ENCODE measurements at regions not wholly inside any gene's neighbourhood (a gene's known extent, or its start where the extent isn't known, plus 50 kb on each side); places are given as distances from the start of the nearest gene placed in this dataset.
"Not testable (repeated sequence)": the region's sequence is repeated elsewhere in the genome, so short reads cannot be mapped to it uniquely, and the experiment has no call there.

DNA sequence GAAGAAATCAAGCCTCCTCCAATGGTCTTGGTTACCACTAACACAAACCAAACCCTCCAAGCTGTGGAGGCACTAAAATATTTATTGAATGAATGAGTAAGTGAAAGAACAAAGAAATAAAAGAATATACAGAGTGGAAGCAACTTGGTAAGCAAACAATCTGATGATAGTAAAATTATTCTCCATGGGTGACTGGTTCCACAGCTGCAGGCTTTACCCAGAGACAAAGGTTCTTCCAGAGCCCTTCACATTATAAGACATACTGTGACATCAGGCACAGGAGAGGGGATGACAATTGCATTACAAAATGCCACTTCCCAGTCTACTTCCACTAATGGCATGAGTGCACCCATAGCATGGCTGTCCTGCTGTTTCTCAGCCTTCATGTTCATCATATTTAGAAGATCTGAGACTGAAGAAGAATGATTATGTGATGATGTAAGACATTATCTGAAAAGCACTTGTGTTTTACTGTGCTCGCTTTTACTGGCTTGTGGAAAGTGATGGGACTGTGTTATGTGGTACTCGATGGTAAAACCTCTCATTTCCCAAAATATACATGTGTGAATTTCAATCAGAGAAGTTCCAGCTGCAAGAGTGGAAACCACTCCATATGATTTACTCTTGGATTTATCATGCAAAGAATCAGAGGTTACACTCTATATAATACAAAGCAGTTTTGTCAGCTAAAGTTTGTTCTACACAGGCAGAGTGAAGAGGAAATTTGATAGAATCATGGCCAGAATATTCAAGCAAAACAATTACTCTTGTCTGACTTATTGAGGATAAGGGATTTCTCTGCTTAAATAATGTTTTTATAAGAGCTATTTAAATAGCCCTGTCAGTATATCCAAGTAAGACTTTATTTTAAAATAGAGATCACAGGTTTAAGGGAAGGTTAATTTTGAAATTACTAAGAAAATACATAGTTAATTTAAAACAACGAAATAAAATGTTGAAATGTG, 220.2 kb upstream of the NBEA start:
- DNase-seq, result no peak

DNA sequence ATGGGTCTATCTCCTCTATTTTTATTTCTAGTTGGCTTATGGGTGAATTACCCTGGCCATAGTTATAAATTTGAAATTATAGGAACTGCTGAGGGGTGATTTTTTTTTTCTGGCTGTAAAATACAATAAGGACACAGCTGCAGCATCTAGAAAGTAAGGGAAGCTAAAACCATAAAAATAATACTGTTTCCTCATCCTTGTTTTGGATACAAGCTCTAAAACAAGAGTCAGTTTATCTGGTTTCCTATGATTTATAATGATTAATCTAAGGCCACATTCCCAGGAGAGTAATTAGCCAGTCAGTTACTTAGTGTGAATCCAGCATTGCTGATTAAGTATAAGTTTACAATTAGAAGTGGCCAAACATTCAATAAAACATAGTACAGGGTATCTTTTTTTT, 219.1 kb upstream of the NBEA start:
- DNase-seq, result no peak

DNA sequence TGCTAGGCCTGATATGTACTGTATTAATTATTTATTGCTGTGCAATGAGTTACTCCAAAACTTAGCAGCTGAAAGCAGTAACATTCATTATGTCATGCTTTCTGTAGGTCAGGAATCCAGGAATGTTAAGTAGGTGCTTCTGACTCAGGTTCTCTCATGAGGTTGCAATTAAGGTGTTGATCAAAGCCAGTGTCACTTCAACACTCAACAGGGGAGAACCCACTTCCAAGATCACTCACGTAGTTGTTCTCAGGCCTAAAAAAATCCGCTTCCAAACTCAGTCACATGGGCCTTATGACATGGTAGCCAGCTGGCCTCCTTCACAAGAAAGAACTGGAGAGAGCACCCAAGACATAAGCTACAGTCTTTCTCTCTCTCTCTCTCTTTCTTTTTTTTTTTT, 211.1 kb upstream of the NBEA start:
- no peak for DNase-seq

DNA sequence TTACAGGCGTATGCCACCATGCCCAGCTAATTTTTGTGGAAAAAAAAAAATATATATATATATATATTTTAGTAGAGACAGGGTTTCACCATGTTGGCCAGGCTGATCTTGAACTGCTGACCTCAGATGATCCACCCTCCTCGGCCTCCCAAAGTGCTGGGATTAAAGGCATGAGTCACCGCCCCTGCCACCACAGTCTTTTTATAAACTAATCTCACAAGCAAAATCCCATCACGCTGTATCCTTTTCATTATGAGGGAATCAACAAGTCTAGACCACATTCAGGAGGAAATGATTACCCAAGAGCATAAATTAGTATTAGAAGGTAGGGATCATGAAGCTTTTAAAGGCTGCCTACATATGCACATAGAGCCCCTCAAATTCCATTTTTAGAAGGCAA, 210.6 kb upstream of the NBEA start:
- DNase-seq, result no peak

DNA sequence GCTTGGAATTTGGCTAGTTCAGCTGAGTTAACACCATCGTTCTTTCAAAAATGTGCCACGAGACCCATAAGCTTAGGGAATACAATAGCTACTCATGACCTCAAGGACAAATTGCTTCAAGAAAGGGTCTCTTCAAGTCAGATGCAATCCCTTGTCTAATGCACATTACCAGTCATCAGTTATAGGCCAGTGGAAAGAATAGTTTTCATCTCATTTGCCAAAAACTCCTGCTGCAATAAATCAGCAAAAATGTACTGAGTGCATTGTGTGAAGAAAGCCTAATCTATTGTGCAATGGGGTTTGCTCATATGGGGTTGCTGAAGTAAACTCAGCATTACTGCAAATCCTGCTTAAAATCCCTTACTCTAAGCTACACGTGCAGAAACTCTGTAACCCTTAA, 208.3 kb upstream of the NBEA start:
- no peak for DNase-seq

DNA sequence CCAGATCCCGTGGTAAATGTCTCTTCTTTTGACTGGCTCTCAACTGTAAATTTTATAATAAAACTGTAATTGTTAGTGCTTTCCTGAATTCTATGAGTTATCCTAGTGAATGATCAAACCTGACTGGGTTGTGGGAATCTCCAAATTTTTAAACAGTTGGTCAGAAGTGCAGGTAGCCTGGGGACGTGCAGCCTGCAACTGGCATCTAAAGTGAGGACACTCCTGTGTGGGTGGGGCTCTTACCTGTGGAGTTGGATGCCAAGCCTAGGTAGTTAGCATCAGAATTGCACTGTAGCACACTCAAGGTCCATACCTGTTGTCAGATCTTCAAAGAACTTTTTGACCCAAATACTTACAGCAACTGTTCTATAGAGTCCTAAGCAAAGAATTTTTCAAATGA, 207.1 kb upstream of the NBEA start:
- no peak for DNase-seq

DNA sequence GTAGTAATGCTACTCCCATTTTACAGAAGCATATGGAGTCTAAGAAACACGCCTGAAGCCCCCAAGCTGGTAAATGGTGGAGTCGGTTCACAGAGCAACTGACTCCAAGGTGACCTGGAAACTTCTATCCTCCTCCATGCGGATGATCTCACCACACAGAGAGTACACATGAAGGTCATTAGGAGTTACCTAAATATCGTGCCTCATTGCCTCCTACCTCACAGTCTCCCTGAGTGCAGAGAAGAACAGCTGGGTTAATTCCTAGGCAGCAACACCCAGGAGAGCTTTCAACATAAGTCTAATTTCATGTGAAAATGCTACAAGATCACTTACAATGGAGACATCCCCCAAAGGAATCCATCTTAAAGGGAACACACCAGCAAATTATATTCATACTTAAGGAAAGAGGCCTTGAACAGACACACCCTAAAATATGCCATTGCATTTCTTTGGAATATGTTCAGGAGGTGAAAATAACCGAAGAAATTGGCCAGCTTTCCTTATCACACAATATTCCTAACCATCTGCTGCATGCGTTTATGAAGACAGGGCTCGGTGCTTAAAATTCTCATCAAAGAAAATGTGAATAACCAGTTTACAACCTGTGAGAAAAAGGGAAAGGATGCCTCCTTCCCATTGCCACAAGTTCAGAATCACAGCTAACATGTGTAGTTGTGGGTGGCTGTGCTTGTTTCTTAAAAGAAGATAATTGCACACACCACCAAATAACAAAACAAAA, 203.6 kb upstream of the NBEA start:
- no peak for DNase-seq

DNA sequence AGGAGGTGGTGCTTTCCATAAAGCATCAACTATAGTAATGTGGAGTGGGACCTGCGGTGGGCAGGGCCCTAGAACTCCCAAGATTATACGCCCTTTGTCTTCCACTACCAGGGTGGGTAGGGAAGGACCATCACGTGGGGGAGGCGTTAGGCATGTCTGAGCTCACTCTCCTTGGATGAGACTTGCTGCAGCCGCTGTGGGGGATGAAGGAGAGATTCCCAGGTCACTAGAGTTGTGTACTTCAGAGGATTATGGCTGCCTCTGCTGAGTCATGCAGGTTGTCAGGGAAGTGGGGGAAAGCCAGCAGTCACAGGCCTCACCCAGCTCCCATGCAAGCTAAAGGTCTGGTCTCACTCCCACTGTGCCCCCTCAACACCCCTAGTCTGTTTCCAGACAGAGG, 195.0 kb upstream of the NBEA start:
- not testable (repeated sequence) for DNase-seq

DNA sequence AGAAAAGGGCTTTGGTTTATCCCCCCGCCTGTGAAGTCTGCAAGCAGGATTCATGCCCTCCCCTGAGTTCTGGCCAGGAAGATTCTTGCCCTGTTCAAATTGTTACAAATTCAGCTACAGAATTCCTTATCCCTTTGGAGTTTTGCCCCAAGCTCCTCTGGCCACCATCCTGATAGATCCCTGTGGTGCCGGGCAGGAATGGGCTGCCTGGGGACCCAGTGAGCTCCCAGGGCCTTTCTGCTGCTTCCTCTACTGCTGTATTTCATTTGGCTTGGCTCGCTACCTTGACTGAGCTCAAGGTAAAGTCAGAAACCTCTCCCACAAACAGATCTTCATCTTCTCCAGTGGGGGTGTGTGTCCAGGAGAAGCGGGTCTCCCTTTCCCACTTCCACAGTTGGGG, 194.6 kb upstream of the NBEA start:
- DNase-seq, result no peak

DNA sequence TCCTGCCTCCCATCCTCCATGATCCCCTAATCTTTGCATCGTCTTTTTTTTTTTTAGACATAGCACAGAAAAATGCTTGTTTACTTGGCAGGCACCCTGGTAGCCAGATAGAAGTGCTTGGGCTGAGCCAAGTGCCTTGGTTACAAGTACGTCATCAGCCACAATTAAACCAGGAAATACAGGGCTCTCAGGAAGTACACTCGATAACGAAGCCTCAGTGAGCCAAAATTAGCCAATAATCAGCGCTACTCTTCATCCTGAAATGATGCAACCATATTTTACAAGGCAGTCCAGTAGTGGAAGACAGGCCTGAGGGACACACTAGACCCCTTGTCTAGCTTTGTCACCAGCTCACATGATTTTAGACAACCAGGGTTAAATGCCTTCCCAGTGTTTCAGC, 194.0 kb upstream of the NBEA start:
- DNase-seq, result no peak

DNA sequence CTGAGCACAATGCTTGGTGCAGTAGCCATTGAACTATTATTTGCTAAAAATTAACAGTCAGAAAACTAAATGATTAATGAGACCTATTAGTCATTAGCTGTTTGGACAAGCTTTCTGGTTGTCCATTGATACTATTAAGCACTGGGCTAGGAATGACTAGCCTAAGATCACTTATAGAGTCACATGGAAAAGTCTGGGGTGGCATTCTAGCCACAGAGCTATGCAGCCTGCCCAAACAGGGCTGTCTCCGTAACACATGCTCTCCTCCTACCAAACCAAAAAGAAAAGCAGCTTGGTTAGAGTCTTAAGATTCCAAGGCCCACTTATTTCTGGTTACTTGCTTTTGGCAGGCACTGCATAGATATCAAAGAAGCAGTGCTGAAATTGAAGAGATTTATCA, 193.5 kb upstream of the NBEA start:
- no peak for DNase-seq

DNA sequence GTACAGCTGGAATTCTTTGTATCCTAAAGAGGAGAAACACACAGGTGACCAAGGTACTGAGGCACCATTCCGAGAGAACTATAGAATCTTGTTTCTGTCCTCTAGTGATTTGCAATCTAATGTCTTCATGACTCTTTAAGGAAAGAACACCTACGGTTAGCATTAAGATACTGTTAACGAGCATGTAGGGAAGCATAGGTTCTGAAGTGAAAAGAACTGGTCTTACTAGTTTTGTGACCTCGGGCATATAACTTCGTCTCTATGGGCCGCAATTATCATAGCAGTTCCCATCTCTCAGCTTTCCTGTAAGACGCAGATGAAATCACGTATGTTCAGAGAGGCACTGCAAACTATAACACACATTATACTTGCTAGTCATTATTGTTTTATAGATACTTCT, 193.0 kb upstream of the NBEA start:
- DNase-seq, result no peak

DNA sequence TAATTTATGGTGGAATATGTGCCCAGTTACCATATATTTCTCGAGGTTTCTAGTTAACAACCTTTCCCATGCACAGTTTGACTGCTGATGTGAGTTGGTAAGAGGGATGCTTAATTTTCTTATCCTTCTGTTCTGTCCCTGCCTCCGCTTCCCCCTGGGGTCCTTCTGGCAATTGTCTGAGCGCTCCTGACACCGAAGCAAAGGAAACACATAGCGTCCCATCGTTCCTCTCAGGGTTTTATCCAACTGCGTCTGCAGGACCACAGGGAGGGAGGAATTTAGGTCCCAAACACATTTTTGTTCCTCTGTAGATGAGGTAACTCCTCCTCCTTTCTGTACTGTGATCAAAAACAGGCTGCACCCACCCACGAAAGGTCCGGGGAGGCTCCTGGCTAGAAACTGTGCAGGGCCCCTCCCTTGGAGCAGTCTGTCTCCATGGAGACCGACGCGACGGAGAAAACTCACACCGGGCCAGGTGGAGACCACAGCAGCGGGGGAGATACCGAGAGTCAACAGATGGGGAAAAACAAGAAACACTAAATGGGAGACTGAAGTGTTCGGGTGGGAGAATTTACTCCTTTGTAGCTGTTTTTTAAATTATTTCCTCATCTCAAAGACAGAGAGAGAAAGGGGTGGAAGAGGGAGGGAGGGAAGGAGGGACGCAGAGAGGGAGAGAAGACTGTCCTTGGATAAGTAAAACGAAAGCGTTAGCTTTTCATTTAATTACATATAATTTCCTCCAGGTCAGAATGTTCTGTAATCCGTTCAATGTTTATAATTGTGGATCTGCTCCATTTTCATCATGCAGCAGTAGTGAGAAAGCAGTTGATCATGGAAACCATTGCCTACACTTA, 191.8 kb upstream of the NBEA start:
- no peak for DNase-seq

DNA sequence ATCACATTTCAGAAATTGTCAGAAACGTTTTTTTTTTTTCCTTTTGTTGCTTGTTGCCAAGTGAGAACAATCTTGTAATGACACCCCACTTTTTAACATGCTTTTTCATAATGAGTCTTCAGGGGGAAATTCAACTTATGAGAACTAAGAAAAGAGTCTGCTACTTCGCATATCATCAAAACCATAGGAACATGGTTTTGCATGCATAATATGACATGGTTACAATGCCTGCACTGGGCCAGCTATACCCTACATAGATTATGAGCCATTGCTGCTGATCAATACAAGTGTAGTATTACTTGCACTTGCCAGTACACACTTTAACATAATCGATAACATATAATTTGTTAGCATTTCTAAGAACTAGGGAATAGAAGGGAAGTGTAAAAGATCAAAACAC, 191.0 kb upstream of the NBEA start:
- DNase-seq, result no peak

DNA sequence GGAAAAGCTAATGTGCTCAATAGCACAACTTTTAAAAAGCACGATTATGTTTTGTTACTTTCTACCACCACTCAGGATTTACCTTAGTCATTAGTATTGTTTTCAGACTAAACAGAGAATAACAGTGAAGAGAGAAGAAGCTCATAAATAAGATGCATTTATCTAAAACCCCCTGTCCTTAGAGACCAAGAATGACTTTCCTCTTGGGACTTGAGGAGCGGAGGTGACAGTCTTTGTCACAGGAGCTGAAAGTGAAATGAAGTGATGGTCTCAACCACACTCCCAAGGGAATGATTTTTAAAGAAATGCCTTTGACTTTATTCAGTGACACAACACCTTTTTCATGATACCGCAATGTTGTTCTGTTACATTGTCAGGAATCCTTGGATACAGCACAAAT, 190.6 kb upstream of the NBEA start:
- DNase-seq, result no peak

DNA sequence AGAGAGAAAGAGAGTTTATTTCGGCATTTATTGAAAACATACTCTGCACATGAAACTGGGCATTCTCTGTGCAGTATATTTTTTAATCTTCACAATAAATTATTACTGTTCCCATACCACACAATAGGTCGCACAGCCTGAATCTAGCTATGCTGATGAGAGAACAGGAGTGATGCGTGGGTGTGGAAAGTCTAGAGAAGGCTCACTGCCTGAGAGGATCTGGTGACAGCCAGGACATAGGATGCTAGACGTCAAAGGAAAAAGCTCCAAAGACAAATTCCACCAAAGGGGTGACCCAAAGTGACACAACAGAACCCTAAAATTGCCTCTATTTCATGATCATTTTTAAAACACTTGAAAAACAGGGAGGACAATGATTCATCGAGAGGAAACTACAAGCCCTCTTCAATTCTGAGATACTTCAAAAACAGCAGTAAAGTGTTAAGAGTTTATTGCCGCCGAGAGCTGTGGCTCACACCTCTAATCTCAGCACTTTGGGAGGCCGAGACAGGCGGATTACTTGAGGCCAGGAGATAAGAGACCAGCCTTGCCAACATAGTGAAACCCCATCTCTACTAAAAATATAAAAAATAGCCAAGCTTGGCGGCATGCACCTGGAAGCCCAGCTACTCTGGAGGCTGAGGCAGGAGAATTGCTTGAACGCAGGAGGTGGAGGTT, 189.6 kb upstream of the NBEA start:
- DNase-seq, result no peak

DNA sequence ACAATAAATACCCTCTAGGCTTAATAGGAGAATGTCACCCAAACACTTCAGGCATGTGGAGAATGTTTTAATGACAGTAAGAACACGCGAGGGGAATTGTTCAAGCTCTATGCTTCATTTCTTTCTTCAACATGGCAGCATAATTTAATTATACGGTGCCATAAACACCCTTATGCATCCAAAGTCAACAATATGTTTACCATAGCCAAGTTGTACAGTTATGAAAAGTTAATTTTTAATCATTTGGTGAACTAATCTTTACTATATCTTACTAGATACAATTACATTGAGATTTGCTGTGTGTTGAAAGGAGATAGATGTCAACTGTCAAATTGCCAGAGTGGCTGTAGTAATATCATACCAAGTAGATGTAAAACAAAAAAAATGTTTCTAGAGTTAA, 185.9 kb upstream of the NBEA start:
- DNase-seq, result no peak

DNA sequence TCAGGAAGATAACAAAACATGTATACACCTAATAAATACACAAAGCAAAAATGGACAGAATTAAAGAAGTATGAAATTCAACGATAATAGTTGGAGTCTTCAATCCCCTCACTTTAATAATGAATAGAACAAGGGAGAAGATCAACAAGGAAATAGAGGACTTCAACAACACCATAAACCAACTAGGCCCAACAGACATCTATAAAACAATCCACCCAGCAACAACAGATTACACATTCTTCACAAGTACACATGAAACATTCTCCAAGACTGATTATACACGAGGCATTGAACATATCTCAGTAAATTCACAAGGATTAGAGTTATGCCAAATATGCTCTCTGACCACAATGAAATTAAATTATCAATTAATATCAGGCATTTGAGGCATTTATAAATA, 185.5 kb upstream of the NBEA start:
- DNase-seq, result no peak

DNA sequence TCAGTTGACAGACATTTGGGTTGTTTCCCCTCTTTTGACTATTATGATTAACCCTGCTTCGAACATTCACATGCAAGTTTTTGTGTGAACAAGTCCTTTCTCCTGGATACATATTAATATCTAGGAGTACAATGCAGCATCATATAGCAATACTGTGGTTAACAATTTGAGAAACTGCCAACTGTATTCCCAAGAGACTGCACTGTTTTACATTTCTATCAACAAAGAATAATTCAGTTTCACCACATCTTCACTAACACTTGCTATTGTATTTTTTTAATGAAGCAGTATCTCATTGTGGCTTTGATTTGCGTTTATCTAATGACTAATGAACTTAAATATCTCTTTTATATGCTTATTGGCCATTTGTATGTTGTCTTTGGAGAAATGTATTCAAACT, 184.6 kb upstream of the NBEA start:
- no peak for DNase-seq

DNA sequence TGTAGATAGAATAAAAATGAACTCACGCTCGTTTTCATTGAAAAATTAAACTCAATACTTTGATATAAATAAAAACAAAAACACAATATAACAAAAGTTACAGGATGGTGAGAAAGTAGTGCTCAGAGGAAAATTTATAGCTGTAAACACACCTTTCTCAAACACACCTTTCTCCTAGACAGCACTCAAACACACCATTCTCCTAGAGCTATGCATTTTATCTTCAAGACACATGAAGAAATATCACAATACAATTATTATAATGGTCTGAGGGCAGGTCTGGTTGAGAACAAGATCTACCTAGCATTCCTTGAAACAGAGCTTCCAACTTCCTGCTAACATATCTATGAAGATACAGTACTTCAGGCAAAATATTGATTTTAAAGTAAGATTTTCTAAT, 183.4 kb upstream of the NBEA start:
- DNase-seq, result no peak

DNA sequence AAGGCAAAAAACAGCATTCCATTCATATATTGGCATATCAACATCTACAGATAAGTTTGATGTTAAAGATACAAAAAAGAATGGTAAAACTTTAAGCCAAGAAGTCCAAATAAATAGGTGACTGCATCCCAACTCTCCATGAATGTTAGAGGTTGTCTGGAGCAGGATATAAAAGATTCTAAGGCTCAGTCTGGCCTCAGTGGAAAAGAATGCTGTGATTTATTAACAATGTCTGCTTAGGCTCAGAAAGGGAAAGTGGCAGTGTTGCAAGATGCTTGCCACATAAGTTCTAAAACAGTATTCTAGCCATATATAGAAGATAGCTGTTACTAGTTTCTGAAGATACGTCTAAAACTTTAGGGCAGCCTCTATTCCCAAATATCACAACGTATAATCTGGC, 179.8 kb upstream of the NBEA start:
- no peak for DNase-seq

DNA sequence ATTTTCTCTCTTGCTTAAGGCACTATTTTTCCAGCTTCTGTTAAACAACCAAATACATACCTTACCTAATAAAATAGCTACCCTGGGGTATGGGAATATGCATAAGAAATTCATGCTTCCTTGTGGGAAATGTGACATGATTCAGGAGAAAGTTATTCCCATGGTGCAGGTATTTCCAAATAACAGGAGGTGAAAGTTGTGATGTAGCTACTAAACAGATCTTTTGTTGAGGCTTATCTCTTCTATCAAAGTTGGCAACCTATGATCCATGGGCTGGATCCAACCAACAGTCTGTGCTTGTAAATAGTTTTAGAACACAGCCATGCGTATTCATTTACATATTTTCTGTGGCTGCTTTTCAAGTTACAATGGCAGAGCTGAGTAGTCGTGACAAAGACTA, 177.8 kb upstream of the NBEA start:
- no peak for DNase-seq
